ENCODE measurements at regions not wholly inside any gene's neighbourhood (a gene's known extent, or its start where the extent isn't known, plus 50 kb on each side); places are given as distances from the start of the nearest gene placed in this dataset.

DNA sequence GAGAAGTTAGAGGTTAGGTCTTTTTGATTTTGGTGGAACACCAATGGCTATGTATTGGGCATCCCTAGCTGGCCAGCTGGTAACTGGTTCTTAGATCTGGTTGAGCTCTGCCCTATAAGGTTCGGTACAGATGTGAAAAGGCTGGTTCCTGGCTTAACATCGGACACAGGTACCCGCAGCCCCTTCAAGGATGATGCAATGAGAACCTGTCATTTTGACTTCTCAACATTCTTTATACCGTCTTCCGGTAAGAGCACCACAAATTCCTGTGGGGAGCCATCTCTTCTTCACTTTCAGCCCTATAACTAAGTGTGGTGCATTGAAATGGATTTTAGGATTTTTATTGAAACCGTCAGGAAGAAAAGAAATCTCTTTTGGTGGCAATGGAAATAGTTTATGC is 222.8 kb downstream of the ADAMTS9 start:
- no peak for DNase-seq (ENCODE audit: low spot score)

DNA sequence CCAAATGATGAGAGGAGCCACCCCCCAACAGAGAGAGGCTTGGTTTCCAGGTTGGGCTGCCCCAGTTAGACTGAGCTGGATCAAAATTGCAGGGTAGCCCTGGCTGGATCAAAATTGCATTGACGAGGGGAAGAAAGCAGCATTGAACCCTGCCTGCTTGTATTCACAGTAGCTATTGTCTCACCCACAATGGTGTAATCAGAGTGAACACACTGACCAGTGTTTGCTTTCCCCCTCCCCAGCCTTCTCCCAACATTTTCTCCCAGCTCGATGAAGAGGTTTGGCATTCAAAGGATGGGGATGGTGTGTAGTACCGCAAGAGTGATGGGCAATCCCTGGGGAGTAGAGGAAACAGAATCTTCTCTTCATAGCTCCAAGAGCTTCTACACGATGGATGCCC is 223.8 kb downstream of the ADAMTS9 start:
- DNase-seq (ENCODE audit: low spot score): no peak

DNA sequence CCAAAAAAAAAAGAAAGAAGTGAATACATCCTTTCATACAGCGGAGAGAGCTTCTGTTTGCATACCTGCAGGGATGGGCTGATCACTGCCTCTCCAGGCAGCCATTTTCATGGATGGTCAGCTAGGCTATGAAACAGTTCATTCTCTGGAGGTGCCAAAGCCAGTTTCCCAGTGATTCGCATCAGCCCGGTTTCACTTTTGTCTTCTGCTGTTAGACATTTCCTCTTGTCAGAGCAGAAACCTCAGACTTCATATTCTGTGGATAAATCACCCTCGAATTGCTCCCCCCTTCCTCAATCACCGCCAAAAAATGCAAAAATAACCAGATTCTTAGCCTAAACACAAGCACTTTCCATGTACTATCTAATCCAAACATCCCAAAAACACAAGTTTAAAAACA is 225.6 kb downstream of the ADAMTS9 start:
- DNase-seq (ENCODE audit: low spot score): no peak

DNA sequence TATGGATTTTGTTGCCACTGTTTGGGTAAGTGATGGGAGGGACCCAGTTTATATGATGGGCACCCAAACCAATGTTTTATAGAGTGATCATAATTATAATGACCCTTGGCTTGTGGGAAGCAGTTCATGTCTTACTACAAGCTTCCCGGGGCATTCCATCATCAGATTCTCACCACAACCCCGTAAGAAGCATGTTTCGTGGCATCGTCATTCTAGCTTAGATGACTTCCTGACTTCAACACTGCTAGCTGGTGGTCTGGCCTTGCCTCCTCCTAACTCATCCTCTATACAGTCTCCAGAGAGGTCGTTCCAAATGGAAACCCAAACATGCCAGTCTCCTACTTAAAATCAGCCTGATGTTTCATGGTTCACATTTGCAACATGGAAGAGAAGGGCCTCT is 226.9 kb downstream of the ADAMTS9 start:
- no peak for DNase-seq (ENCODE audit: low spot score)

DNA sequence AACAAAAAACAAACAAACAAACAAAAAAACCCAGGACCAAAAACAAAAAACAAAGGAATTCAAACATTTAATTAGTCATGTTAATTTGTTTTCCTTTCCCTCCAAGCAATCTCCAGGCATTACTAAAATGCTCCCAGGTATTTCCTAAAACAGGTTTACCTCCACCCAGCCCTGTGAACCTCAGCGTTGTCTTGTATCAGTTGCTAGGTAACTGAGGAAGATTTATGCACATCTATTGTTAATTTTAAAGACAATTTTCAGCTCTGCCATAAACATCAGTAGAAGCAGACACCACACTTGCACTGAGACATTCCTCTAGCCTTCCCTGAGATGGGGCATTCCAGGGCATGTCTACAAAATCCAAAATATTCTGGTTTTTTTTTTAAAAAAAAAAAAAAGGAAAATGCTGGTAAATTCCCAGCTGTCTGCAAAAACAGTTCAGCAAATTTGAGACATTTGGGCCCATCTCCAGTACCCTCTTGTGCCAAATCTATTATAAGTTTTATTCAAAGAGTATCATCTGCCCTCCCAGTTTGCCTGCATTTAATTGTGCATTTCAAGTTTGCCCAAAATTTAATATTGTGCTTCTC is 227.6 kb downstream of the ADAMTS9 start:
- no peak for DNase-seq (ENCODE audit: low spot score)

DNA sequence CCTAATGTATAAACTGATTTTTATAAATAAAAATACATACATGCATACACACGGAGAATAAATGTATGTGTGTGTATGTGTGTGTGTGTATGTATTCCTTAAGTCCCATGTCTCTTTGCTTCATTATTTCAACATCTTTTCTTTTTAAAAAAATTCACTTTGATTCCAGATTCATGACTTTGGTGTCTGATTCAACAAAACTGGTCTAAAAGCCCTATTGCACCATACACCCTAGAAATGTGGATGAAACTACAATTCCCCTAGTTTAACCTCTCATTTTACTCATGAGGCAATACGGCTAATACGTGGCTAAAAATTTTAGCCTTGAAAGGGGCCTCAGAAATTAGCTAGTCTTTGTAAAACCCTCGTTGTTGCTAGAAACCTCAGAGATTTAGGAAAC is 228.1 kb downstream of the ADAMTS9 start:
- DNase-seq (ENCODE audit: low spot score): no peak

DNA sequence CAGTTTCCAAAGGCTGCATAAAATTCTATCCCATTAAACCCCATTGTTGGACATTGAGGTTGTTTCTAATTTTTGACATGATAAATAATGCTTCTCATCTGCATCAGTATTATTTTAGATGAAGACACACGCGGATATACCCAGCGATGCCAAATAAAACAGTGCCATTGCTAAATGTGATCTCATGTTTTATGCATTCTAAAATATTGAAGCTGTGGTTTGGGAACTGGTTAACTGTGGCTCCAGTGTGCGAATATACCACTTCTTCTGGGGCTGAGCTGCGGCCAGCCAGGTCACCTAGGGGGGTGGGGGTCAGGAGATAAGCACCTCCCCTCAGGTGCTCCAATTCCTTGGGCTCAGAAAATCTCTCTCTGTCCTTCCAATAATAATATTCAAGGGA is 230.0 kb downstream of the ADAMTS9 start:
- DNase-seq (ENCODE audit: low spot score): no peak

DNA sequence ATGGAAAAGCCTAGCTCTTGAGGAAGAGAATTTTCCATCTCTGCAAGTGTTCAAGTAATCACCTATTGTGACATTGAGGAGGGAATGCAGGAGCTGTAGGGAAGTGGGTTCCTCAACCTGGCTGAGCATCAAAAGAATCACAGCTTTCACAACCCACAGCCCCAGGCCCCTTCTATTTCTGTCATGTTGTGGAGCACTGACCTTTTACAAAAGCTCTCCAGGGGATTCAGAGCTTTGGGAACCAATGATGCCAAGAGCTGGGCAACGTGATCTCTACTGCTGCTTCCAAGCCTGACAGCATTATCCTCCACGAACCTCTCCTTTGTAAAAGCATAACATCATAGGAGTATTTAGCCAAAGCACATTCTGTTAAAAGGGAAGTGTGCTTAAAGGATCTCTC is 231.1 kb downstream of the ADAMTS9 start:
- no peak for DNase-seq (ENCODE audit: low spot score)

DNA sequence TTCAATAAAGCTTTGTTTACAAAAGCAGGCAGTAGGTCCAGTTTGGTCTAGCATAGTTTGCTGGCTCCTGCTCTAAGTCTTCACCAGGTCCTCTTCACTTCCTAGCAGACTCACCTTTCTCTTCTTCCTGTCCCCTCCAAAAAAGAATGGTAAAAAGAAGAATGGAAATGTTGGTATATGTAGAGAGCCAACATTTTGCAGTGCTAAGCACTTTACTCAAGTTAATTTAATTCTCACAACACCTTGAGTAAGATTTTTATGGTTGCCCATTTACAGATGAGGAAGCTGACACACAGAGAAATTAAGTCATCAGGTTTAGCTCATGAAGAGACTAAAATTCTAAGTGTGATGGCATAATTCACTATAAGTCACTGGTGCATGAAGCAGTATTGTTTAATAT is 230.1 kb upstream of the PRICKLE2 start:
- DNase-seq (ENCODE audit: low spot score): no peak

DNA sequence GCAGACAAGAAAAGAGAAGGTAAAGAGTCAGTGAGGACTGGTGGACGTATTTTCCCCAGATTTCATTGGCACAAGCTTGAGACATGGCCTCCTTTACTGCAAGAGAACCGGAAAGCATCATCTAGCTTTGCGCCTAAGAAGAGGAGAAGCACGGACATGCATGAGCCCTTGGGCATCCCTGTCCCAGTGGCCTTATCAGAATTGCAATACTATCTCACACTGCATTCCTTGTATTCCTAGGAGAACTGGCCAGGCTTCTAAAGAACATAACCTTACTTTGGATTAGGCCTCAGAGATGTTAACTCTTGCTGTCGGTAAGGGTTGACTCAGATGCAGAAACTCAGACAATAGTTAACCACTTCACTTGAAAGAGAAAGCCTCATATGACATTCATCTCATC is 229.5 kb upstream of the PRICKLE2 start:
- no peak for DNase-seq (ENCODE audit: low spot score)

DNA sequence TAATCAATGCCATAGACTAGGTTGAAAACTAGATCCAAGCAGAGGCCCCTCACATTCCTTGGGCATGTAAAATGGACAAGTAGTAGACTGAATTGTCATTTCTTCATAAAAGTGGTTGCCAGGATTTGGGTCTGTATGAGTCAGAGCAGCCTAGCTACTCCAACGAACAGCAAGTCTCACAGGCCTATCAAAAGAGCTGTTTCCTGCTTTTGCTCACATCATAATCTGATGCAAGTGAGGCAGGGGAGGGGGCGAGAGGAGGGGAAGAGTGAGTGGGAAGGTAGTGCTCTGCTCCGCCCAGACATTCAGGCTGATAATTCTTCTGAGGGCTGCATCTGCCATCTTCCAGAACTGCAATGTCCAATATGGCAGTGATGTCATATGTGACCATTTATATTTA is 228.9 kb upstream of the PRICKLE2 start:
- DNase-seq (ENCODE audit: low spot score): no peak

DNA sequence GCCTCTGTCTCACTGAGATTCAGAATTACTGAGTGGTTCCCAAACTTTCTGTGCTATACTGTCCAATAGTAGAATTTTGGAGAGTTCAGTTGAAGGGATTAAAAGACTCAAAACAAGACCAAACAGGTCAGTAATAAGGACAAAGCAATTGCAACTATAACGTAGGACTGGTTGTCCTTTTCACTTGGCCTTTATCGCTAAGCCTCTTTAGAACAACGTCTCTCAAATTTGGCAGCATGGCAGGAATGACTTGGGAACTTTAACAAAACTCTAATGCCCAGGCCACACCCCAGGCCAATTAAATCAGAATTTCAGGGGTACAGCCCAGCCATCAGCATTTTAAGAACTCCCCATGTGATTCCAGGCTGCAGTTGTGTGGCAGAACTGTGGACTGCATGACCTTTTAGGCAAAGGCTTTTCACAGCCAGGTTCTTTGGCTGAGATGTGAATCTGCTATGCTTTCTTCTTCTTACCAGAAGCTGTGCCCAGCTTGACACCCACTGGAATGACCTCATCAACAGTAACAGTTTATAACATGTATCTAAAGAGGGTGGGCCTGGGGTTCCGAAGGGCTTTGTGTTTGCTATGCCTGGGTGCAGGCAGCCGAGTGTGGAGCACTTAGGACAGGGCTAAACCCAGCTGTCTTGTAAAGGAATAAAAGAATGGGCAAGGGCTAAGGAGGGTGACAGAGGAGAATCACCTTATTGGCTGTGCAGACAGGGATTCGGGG is 226.2 kb upstream of the PRICKLE2 start:
- DNase-seq (ENCODE audit: low spot score): no peak

DNA sequence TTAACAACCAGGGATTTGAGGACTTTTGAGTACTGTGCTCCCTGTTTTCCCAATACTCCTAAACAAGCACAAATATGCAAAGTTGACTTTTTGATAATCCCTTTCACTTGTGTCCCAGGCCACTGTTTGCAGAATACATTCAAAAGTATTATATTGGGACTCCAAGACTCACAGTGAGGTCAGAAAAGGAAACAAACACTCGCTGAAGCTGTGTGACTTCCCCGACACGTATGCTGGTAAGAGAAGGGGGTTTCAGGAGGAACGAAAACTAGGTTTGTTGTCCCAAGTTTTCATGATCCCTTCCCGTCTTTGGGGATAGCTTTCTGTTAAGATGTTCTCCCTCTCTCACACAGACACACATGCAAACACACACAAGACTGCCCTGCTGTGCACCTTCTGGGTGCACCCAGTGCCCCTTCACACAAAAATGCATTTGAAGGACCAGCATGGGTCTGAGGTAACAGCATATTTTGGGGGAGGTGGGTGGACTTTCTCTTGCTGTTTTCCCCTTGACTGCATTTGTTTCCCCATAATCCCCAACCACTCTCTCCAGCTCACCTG is 225.2 kb upstream of the PRICKLE2 start:
- DNase-seq (ENCODE audit: low spot score): no peak

DNA sequence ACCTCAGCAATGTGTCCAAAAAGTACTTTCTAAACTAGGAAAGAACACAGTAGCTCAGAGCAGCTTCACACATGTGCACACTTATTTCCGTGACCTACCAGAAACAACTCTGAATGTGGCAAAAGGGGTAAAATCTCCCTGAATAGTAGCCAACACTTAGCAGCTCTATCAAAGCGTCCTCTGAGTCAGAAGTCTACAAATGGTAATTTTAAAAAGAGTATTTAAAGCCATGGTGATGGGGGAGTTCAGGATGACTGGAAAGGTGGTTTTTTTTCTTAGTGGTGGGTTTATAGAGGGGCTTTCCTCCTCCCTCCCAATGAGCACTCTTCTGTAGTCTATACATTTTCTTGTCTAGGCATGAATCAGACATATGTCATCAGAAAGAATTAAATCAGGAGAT is 223.8 kb upstream of the PRICKLE2 start:
- no peak for DNase-seq (ENCODE audit: low spot score)

DNA sequence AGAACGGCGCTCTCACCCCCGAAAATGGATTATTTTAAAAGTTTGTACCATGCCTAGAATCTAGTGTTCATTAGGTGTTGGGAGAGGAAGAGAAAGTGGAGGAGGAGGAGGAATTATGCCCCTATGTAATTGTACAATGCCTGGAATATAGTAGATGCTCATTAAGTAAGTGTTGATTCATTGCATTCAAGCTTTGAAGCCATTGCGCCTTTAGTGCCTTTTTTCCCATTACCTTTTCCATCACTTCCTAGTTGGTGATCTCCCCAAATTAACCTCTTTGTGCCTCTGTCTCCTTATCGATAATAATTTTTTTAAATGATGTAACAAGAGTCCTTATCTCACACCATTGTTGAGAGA is 220.7 kb upstream of the PRICKLE2 start:
- no peak for DNase-seq (ENCODE audit: low spot score)

DNA sequence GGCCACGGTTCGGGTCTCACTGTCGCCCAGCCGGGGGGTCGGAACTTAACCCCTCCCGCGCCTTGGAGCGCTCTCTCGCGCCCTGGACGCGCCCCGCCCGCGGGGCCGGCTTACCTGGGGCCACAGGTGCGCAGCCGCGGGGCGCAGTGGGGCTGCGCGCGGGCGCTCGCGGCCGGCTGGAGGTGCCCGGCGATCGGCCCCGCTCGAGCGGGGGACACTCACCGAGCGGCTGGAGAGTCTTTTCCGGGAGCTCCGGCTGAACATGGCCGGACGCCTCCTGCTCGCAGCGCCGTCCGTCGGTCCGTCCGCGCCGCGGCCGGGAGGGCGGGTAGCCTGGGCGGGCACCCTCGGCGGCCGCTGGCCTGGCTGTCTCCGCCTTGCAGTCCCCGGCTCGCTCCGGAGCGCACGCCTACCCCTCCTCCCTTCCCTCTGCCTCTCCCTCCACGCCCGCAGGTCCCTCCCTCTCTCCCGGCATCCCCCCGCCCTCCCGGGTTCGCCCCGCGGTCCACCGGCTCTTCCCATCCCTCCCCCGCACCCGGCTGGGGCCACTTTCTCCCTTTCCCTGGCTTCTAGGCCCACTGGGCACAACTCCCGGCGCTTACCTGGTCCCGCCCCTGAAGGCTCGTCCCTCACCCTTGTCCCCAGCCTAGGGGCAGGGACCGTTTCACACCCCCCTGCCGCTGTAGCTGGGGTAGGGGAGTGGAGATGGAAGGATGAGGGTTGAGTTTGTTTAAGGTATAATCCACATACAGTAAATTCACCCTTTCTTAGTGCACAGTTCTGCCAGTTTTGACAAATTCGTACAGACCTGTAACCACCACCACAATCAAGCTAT is 220.1 kb upstream of the PRICKLE2 start:
- peak; percentile 91 for DNase-seq (ENCODE audit: low spot score)

DNA sequence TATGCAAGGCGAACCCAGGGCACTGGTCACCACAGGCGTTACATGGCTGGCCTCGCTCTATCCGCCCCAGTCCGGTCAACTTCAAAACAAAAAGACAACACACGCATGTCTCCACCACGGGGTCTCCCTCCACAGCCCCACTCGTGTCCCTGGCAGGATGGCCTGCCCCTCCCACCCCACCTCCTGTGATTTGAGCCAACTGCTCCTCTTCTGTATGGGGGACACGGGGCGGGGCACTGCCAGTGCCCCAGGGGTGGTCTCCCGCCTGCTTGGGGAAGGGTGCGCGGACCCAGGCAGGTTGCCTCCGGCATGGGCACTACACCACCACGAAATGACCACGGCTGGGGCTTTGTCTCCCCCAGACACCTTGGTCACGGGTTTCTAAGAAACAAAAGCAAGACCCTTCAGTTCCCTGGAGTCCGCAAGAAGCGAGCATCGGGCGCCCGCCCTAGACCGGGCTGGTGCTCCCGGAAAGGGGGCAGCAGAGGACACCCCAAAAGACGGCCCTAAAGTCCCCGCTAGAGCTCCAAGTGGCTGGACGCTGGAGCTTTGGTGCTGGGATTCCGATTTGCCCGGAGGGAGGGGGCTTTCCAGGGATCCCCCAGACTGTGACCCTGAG is 219.3 kb upstream of the PRICKLE2 start:
- DNase-seq (ENCODE audit: low spot score): peak; percentile 46

DNA sequence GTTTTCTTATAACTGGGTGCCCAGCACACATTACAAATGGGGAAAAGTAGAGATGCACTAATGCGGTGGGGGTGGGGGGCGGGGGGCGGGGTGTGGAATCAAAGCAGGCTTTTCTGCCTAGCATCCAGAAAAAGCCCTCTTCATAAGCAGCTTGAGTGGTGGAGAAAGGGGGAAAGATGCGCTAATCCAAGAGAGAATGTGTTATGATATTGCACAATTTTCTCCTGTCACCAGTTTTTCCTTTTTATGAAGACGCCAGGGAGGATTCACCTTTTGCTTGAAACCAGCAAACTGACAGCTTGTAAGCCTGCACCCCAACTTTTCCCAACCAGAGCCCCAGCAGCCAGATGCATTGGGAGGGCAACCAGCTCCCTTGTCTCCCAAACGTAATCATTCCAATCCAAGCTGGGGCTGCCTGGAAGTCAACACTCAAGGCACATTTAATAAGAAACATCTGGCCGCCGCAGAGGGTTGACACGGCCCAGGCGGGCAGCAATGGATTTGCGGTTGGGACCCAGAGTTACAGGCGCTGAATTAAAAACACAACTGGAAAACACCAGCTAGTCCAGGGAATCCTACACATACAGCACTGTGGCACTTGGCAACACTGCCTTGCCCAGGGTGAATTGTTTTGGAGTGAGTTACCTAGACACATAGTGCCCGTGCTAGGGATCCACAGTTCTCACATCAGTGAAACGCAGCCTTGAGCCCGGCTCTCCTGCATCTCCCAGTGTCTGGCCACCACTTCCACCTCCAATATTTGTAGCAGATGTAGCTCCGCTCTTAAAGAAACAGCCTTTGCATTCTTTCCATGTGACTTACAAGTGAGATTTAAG is 218.5 kb upstream of the PRICKLE2 start:
- no peak for DNase-seq (ENCODE audit: low spot score)

DNA sequence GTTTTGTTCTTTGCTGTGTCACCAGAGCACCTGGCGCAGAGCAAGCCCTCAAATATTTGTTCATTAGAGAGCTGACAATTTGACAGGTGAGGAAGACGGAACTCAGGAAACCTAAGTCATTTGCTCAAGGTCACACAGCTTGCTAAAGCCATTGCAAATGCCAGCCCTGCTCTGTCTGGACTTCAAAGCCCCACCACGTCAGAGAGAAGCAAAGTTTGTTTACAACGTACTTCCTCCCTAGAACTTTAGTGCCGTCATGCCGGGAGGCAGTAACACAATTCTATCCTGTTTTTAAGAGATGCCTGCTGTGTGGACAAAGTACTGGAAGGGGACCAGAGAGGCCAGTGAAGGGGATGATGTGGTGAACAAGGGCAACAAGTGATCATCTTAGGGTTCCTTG is 216.6 kb upstream of the PRICKLE2 start:
- no peak for DNase-seq (ENCODE audit: low spot score)

DNA sequence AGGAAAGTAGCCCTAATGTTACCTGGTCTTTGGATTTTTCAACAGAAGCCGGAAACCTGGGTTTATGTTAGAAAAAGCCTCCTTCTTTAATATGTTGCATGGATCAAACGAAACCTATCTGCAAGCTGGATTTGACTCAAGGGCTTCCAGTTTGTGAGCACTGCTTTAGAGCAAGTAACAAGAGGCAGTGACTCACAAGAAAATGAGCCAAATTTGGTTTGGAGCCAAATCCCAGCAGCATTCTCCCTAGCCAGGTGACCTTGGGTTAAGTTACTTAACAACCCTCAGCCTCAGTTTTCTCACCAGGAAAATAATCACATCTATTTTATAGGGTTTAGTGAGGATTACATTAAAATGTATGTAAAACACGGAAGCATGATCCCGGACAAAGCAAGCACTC is 215.2 kb upstream of the PRICKLE2 start:
- DNase-seq (ENCODE audit: low spot score): no peak

DNA sequence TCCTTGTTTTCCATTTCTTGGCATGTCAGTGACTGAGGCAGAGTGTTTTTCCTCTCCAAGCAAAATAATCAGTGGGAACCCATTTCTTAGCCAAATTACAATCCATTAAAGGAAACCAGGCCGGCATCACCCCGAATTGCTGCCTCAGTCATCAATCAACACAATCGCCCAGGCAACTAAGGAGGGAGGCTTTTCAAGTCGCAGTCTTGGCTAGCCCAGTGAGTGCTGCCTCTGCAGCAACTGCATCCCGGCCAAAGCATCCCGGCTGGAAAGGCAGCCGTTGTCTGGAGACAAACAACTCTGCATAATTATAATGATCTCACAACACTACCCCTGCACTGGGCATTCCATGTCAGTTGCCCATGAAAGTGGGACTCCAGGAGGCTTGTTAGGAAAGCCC is 213.5 kb upstream of the PRICKLE2 start:
- no peak for DNase-seq (ENCODE audit: low spot score)

DNA sequence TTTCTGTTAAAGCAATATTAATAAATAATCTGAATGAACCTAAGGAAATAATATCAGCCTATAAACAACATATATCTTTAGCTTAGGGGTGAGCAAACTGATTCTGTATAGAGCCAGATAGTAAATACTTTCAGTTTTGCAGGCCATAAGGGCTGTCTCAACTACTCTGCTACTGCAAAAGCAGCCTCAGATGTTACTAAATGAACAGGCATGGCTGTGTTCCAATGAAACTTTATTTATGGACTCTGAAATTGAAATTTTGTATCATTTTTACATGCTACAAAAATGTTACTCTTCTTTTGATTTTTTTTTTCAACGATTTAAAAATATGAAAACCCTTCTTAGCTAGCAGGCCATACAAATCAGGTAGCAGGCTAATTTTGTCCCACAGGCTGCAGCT is 212.8 kb upstream of the PRICKLE2 start:
- no peak for DNase-seq (ENCODE audit: low spot score)

Data from iPS-NIHi11 (cell line).